Gastroesophageal sphincter (tissue), 3 donors: ENCODE measurements at regions not wholly inside any gene's neighbourhood (a gene's known extent, or its start where the extent isn't known, plus 50 kb on each side); places are given as distances from the start of the nearest gene placed in this dataset.

Source experiments
- POLR2A ChIP-seq, 2 donors: fragments of 450-650 bp; IDR thresholded peaks; one replicate each; pipeline ENCODE4 v1.6.1; 2017; ENCODE audit warnings: antibody characterized with exemption in 2 of 2, mild to moderate bottlenecking in 2 of 2, moderate library complexity in 1 of 2
- TF ChIP-seq, protein P1 (sequence below), 4 experiments: fragments of 200-600 bp in 2 of 4; fragments of 450-650 bp in 2 of 4; sonication (generic) in 1 of 4; IDR thresholded peaks; one replicate each; pipeline ENCODE4 v1.5.1; 2017 to 2019; ENCODE audit warnings: antibody characterized with exemption in 4 of 4, mild to moderate bottlenecking in 2 of 4, moderate library complexity in 2 of 4

DNA sequence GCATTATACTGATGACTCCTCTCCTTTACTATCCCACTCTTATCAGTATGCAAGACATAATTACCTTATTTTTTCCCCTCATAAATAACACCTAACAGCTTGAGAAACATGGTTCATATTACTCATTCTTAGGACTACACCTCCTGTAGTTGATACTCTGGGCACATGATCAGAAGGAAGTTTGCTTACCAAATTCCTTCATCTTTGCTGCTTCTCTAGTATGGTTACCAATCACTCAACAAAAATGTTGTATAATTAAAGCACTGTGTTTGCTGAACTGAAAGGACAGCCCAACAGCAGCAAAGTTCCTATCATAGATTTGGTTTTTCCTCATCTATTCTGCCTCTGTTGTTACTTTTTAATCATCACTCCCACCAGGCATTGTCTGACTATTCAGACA is 586.3 kb downstream of the LRRIQ3 start:
- TF ChIP-seq, protein P1, sequence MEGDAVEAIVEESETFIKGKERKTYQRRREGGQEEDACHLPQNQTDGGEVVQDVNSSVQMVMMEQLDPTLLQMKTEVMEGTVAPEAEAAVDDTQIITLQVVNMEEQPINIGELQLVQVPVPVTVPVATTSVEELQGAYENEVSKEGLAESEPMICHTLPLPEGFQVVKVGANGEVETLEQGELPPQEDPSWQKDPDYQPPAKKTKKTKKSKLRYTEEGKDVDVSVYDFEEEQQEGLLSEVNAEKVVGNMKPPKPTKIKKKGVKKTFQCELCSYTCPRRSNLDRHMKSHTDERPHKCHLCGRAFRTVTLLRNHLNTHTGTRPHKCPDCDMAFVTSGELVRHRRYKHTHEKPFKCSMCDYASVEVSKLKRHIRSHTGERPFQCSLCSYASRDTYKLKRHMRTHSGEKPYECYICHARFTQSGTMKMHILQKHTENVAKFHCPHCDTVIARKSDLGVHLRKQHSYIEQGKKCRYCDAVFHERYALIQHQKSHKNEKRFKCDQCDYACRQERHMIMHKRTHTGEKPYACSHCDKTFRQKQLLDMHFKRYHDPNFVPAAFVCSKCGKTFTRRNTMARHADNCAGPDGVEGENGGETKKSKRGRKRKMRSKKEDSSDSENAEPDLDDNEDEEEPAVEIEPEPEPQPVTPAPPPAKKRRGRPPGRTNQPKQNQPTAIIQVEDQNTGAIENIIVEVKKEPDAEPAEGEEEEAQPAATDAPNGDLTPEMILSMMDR (IDR thresholded peaks at IDR 0.05): no peak
- no peak for TF ChIP-seq POLR2A (IDR thresholded peaks at IDR 0.05)
